Parathyroid adenoma (tissue), 2 donors: ENCODE measurements at regions not wholly inside any gene's neighbourhood (a gene's known extent, or its start where the extent isn't known, plus 50 kb on each side); places are given as distances from the start of the nearest gene placed in this dataset.

ENCODE experiments used
- H2AFZ ChIP-seq: fragments of 300-600 bp; sonication (generic); one replicate; pipeline ENCODE4 v1.7.0; 2017; ENCODE audit warnings: antibody characterized with exemption, mild to moderate bottlenecking
- H3K27ac ChIP-seq: fragments of 300-600 bp; sonication (generic); one replicate; pipeline ENCODE4 v1.7.0; 2017
- H3K27me3 ChIP-seq: fragments of 300-600 bp; sonication (generic); one replicate; pipeline ENCODE4 v1.7.0; 2017; ENCODE audit warnings: low read length; ENCODE audit not compliant: control insufficient read depth, insufficient read depth
- H3K36me3 ChIP-seq: fragments of 300-600 bp; sonication (generic); one replicate; pipeline ENCODE4 v1.7.0; 2017; ENCODE audit warnings: low read length; ENCODE audit not compliant: control insufficient read depth, insufficient read depth
- H3K4me1 ChIP-seq: fragments of 300-600 bp; sonication (generic); one replicate; pipeline ENCODE4 v1.7.0; 2017; ENCODE audit warnings: control low read depth
- H3K4me2 ChIP-seq: fragments of 300-600 bp; sonication (generic); one replicate; pipeline ENCODE4 v1.7.0; 2017; ENCODE audit warnings: low read length
- H3K4me3 ChIP-seq: fragments of 300-600 bp; sonication (generic); one replicate; pipeline ENCODE4 v1.7.0; 2017; ENCODE audit warnings: low read depth, low read length
- H3K79me2 ChIP-seq: fragments of 300-600 bp; sonication (generic); one replicate; pipeline ENCODE4 v1.7.0; 2017; ENCODE audit warnings: control low read depth
- H3K9ac ChIP-seq: fragments of 300-600 bp; sonication (generic); one replicate; pipeline ENCODE4 v1.7.0; 2017; ENCODE audit warnings: mild to moderate bottlenecking
- H3K9me3 ChIP-seq: fragments of 300-600 bp; sonication (generic); one replicate; pipeline ENCODE4 v1.7.0; 2017; ENCODE audit warnings: low read length; ENCODE audit not compliant: control insufficient read depth
- TF ChIP-seq, protein P1 (sequence below): fragments of 300-600 bp; sonication (generic); IDR thresholded peaks from one replicate; pipeline ENCODE4 v1.7.0; 2017; ENCODE audit warnings: antibody characterized with exemption, mild to moderate bottlenecking
- donor health status: primary hyperparathyroidism.

DNA sequence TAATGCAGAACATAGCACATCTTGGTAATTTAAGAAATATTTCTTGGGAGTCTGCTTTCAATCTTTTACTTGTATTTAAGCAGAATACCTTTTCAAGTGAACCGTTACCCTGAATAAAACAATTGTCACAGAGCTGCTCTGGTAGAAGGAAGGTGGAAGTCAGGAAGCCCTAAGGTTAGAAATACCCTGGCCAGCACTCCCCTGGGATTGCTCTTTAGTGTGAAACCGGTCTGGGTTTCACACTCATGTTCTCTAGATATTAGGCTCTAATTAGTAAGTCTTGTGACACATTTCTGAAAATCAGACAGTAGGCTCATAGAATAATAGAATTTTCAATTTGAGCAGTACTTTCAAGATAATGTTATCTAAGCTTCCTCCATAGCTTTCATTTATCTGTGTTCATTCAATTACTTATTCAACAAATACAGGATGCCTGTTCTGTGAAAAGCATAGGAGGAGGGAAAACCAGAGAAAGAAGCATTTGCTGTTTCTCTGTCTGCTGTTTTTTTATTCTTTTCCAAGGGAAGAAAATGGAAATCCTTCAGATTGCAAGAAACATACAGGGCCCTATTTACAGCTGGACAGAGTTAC is 825.5 kb downstream of the TLR4 start:
- Histone ChIP-seq H3K27me3 (no peaks in the 10 kb centered on the region), H3K4me3 (no peak overlapping the region), H3K27ac (no peak overlapping the region), H3K79me2 (no peaks in the 10 kb centered on the region), H3K9ac (no peak overlapping the region), H2AFZ (no peak overlapping the region), H3K4me1 (no peaks in the 10 kb centered on the region), H3K4me2 (no peak overlapping the region), H3K9me3 (no peaks in the 10 kb centered on the region), H3K36me3 (no peaks in the 10 kb centered on the region)
- TF ChIP-seq, protein P1, sequence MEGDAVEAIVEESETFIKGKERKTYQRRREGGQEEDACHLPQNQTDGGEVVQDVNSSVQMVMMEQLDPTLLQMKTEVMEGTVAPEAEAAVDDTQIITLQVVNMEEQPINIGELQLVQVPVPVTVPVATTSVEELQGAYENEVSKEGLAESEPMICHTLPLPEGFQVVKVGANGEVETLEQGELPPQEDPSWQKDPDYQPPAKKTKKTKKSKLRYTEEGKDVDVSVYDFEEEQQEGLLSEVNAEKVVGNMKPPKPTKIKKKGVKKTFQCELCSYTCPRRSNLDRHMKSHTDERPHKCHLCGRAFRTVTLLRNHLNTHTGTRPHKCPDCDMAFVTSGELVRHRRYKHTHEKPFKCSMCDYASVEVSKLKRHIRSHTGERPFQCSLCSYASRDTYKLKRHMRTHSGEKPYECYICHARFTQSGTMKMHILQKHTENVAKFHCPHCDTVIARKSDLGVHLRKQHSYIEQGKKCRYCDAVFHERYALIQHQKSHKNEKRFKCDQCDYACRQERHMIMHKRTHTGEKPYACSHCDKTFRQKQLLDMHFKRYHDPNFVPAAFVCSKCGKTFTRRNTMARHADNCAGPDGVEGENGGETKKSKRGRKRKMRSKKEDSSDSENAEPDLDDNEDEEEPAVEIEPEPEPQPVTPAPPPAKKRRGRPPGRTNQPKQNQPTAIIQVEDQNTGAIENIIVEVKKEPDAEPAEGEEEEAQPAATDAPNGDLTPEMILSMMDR: no peak

DNA sequence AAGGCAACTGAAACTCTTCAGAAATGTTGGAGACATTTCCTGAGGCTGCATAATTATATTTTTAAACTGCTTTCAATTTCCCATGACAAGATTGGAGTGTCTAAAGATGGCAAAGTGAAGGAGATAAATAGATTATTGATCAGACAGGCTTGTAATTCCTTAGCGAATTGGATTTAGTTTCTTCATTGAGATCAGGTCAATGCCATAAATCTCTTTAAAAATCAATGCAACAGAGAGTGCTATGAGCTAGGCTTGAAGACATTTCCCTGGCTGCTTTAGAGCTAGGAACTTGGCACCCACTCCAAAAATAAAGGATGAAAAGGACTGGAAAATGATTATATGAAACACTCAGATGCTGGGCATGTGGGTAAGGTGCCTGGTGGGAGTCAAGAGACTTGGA is 828.4 kb downstream of the TLR4 start:
- Histone ChIP-seq H2AFZ (no peak overlapping the region), H3K9ac (no peak overlapping the region), H3K27ac (no peak overlapping the region), H3K4me2 (no peak overlapping the region), H3K4me3 (no peak overlapping the region), H3K79me2 (no peaks in the 10 kb centered on the region), H3K27me3 (no peaks in the 10 kb centered on the region), H3K4me1 (no peaks in the 10 kb centered on the region), H3K36me3 (no peaks in the 10 kb centered on the region), H3K9me3 (no peaks in the 10 kb centered on the region)
- TF ChIP-seq, protein P1: no peak

GRCh38 chr9:118533101-118533500 is 828.9 kb downstream of the TLR4 start:
- H3K9ac ChIP-seq: no peak overlapping the region
- no peak overlapping the region for H3K4me3 ChIP-seq
- H3K27ac ChIP-seq: no peak overlapping the region
- H3K36me3 ChIP-seq: no peaks in the 10 kb centered on the region
- no peaks in the 10 kb centered on the region for H3K27me3 ChIP-seq
- H3K4me2 ChIP-seq: no peak overlapping the region
- TF ChIP-seq, protein P1: no peak
- H2AFZ ChIP-seq: no peak overlapping the region
- no peaks in the 10 kb centered on the region for H3K9me3 ChIP-seq
- no peaks in the 10 kb centered on the region for H3K4me1 ChIP-seq
- H3K79me2 ChIP-seq: no peaks in the 10 kb centered on the region

DNA sequence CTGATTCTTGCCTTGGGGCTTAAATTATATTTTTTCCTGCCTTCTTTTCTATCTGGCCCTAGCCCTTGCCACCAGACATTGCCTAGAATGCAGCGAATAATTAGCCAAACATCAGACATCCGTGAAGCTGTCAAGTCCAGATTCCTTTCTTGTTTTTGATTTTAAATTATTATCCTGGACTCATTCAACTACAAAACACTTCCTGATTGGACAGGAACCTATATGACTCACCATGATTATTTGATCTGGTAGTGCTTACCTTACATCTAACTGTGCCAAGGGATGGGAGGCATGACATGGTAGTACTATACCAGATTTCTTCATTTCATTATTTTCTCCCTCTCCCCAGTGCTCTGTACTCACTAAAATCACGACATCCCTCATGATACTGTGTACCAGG is 829.6 kb downstream of the TLR4 start:
- Histone ChIP-seq H2AFZ (no peak overlapping the region), H3K4me1 (no peaks in the 10 kb centered on the region), H3K27me3 (no peaks in the 10 kb centered on the region), H3K9ac (no peak overlapping the region), H3K27ac (no peak overlapping the region), H3K79me2 (no peaks in the 10 kb centered on the region), H3K4me3 (no peak overlapping the region), H3K9me3 (no peaks in the 10 kb centered on the region), H3K4me2 (no peak overlapping the region), H3K36me3 (no peaks in the 10 kb centered on the region)
- TF ChIP-seq, protein P1: no peak

DNA sequence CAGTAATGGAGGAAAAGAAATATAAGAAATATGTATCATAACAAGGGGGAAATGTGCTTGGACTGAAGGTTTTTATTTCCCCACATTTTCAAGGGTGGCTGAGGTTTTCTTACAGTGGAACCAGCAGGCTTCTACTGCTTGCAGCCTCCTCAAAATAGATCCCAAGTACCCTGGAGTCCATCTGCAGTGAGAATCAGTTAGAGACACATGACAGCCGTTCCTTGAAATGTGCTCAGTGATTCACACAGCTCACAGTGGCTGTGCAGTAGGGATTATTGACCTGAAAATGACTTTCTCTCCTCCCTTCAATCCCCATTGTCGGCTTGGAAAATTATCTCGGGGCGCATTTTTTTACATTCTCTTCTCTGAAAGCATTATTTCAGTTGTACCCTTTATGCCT is 832.0 kb downstream of the TLR4 start:
- no peak overlapping the region for H3K4me2 ChIP-seq
- TF ChIP-seq, protein P1: no peak
- H3K4me3 ChIP-seq: no peak overlapping the region
- H3K27me3 ChIP-seq: no peaks in the 10 kb centered on the region
- H2AFZ ChIP-seq: no peak overlapping the region
- no peaks in the 10 kb centered on the region for H3K79me2 ChIP-seq
- no peak overlapping the region for H3K9ac ChIP-seq
- H3K36me3 ChIP-seq: no peaks in the 10 kb centered on the region
- no peaks in the 10 kb centered on the region for H3K9me3 ChIP-seq
- no peak overlapping the region for H3K27ac ChIP-seq
- no peaks in the 10 kb centered on the region for H3K4me1 ChIP-seq
